Hematopoietic multipotent progenitor cell treated with erythropoietin and hydrocortisone succinate and interleukin-3 and kit ligand, for 8 days (in vitro differentiated cells): ENCODE measurements at regions not wholly inside any gene's neighbourhood (a gene's known extent, or its start where the extent isn't known, plus 50 kb on each side); places are given as distances from the start of the nearest gene placed in this dataset.
"Not testable (repeated sequence)": the region's sequence is repeated elsewhere in the genome, so short reads cannot be mapped to it uniquely, and the experiment has no call there.

ENCODE experiments used
- DNase-seq: peaks from one replicate; pipeline ENCODE4 v3.0.0-alpha.2; 2015

DNA sequence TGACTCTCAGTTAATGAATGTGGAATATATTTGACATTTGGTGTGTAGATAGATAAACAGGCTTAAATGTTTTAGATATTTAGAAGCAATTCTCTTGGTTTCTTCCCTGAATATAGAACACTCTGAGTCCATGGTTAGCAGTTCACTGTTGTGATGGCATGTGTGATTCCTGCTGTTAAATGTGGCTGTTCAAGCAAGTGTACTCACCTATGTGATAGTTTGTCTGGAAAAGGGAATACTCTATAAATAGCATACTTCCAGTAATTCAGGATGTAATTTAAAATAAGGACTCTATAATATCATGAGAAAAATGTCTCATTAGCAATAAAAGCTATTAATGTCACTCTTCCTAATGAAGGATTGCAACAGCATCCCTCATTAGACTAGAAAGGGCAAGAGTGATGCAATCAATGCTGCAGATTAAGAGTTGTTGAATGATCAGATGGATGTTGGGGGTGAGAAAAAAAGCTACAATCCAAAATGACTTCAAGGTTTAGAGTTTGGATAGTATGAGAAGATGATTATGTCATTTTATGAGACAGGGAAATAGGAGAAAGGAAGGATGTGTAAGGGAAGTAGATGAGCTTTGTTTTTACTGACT, 201.8 kb upstream of the WDFY3 start:
- no peak for DNase-seq

GRCh38 chr4:85170241-85170640, 203.8 kb upstream of the WDFY3 start:
- DNase-seq, result no peak

GRCh38 chr4:85175190-85175589, 208.7 kb upstream of the WDFY3 start:
- no peak for DNase-seq

- DNase-seq, result no peak
Observed at GRCh38 chr4:85177092-85177491, 210.6 kb upstream of the WDFY3 start.

- no peak for DNase-seq
Observed at GRCh38 chr4:85177679-85178078, 211.2 kb upstream of the WDFY3 start.

DNA sequence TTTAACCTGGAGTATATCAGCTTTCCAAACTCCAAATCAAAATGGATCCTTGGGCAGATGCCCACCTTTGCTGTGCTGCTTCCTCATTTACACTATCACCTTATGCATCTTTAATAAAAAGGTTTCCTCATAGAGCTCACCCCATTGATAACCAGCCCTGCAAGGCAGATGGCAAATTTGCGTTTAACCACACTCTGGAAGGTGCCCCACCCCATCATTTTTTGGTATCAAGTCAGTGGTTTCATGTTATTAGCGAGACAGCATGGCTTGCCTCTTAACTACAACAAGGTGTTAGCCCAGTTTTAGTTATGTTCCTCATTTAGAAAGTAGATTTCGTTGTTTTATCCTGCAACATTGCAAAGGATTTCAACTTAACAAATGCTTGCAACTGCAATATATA, 214.0 kb upstream of the WDFY3 start:
- no peak for DNase-seq

DNA sequence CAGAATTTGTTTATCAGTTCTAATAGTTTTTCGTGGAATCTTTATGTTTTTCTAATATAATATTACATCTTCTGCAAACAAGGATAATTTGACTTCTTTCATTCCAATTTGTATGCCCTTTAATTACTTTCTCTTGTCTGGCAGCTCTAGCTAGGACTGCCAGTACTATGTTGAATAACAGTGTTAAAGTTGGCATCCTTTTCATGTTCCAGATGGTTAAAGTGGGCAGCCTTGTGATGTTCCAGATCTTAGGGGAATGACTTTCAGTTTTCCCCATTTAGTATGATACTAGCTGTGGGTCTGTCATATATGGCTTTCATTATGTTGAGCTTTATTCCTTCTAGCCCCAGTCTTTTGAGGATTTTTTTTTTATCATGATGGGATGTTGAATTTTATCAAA, 220.6 kb upstream of the WDFY3 start:
- no peak for DNase-seq

DNA sequence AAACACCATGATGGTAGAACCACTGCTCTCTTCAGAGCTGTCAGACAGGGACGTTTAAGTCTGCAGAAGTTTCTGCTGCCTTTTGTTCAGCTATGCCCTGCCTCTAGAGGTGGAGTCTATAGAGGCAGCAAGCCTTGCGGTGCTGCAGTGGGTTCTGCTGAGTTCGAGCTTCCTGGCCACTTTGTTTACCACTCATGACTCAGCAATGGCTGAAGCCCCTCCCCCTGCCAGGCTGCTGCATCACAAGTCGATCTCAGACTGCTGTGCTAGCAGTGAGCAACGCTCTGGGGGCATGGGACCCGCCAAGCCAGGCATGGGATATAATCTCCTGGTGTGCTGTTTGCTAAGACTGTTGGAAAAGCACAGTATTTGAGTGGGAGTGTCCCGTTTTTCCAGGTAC, 229.5 kb upstream of the WDFY3 start:
- not testable (repeated sequence) for DNase-seq

DNA sequence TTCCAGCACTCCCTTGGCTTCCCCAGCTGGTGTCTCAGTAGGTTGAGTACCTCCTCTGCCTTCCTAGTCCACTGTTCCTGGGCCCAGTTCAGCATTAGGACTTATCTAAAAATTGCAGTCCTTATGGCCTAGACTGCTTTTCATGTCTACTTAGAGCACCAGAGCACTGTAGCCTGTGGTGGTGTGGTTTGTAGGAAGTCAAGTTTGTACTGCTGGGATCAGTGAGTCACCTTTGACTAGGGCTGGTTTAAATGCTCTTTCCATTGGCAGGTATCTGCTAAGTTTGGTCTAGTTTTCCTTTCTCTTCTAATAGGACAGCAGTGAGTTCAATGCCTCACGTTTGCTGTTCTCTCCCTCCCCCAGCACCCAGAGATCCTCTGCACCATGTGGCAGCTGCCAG, 233.6 kb upstream of the WDFY3 start:
- DNase-seq, result no peak

DNA sequence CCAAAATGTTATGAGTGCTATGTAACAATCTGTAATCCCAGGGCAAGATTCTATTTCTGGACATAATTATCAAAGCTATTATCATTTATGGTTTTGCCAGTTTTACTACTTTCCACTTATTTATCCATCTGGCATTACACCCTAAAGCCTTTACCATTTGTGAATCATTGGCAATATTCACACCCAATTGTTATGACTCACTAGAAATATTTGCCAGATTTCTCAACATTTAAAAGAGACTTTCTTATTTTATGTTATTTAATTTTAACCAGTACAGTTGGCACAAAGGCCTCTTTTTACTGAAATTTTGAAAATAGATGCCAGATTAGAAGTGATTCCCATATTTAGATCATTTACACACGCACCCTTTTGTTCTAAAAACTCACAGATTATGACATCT, 242.7 kb upstream of the WDFY3 start:
- no peak for DNase-seq

GRCh38 chr4:85210353-85210752, 243.9 kb upstream of the WDFY3 start:
- no peak for DNase-seq

GRCh38 chr4:85216571-85216970, 250.1 kb upstream of the WDFY3 start:
- DNase-seq, result not testable (repeated sequence)

DNA sequence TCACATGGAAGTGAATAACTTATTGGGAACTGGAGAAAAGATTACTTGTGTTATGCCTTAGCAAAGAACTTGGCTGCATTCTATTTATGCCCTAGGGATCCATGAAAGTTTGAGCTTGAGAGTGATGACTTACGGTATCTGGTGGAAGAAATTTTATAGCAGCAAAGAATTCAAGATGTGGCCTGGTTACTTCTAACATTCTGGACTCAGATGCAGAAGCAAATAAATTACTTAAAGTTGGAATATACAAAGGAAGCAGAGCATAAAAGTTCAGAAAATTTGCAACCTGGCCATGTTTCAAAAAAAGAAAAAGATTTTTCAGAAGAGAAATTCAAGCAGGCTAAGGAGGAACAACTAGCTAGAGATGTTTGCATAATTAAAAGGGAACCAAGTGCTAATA, 252.3 kb upstream of the WDFY3 start:
- DNase-seq, result no peak

DNA sequence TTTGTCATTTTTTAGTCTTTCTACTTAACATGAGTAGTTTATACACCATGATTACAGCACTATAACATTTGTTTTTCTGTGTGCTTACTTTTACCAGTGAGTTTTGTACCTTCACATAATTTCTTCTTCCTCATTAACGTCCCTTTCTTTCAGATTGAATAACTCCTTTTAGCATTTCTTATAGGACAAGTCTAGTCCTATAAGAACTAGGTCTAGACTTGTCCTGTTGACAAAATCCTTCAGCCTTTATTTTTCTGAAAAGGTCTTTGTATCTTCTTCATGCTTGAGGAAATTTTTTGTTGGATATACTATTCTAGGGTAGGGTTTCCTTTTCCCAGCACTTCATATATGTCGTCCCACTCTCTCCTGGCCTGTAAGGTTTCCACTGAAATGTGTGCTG, 253.3 kb upstream of the ARHGAP24 start:
- no peak for DNase-seq

GRCh38 chr4:85222561-85222960, 252.4 kb upstream of the ARHGAP24 start:
- DNase-seq, result no peak

GRCh38 chr4:85228264-85228663, 246.7 kb upstream of the ARHGAP24 start:
- no peak for DNase-seq

DNA sequence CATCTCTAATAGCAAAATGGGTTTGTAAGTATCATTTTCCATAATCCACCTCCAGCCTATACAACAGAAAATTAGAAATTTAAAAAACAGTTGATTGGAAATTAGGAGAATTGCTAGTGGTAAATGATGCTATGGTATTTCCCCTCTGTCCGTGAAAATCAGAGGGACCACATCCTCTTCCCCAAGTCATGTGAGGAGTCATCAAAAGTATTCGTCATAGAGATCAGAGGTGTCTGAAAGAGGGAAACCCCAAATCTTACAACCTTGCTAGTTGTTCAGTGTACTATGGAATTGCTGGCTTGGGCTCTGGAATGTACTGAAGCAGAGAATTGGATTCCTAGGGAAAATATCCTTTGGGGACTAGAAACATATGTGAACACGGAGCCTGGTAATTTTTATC, 241.4 kb upstream of the ARHGAP24 start:
- no peak for DNase-seq

DNA sequence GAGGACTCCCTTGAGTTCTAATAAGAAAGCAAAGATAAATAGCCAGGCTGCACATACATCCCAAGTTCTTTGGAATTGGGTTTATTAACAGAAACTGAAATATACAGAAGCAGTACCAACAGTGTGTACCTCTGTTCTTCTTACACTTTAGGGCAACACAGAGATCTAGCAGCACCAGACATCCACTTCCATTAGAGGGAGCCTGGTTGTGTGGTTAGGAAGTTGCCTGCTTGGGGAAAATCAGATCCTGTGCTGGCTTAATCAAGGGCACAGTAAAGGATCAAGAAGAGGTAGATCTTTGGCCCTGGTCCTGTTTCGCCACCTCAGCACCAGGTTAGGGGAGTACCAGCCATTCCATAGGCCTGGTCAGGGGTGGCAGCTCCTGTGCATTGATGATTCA, 231.1 kb upstream of the ARHGAP24 start:
- no peak for DNase-seq

DNA sequence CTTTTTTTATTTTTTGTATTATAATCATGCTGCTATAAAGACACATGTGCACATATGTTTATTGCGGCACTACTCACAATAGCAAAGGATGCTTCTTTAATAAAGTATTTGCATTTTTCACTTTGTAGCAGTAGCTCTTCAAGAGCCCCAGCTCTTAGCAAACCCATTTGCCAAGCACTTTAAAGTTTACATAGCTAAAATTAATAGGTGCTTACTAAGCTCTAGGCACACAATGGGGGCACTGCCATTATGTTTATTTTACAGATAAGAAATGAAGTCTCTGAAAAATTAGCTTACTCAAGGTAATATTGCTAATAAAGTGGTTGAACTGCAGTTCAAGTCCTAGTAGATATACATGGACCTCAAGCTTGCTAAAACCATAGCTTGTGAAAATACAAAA, 230.3 kb upstream of the ARHGAP24 start:
- DNase-seq, result no peak

DNA sequence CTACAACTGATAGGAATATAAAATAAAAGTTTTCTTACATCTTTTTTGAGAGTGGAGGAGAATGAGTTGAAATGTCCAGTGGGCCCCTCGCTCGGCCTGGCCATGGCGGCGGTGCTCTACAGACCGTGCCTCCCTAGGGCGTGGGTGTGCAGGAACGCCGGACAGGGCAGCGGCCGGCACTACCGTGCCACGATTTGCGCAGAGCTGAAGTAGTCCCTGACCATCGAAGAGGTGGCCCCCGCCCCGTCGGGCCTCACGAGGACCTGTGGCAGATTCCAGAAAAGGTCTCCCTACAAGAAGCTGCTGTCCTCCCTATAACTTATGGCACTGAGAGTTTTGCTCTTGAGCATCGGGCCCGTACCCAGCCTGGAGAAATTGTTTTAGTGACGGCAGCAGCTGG, 228.9 kb upstream of the ARHGAP24 start:
- DNase-seq, result no peak

DNA sequence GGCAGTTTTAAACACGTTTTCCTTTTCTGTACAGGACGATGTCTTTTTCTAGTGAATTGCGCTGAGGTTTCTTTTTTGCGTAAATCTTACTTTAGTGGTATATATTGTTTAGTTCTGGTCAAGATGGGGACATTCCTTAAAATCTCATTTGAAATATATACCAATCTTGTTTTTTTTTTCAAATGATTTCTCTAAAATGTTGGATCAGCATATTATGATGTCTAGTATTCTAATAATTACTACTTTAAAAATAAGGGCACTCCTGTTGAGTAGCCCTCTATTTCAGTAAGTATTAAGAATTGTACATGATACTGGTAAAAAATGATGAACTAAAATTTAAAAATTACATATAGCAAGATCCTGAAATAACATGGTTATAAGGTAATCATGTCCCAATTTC, 224.1 kb upstream of the ARHGAP24 start:
- DNase-seq, result no peak

DNA sequence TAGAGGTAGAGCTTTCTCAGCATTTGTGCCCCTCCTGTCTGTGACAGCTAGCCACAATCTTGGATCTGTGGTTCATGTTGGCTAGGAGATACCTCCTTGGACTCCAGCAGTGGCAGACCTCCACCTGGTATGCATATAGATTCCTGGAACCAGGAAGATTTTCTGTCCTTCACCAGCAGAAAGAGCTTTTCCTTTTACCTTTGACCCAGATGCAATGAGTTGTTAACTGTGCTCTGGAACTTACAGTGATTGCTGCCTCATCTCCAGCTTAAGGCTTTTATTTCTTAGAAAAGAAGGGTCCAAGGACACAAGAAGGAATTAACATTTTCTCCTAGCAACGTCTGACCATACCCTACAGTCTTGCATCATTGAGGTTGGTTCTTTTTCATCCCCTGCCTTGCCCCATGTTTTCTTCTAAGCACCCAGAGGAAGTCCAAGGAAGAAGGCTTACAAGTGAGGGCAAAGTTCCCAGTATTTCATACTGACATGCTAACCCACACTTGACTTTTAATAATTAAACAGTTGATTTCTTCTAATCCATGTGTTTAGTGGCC, 217.1 kb upstream of the ARHGAP24 start:
- no peak for DNase-seq

GRCh38 chr4:85260064-85260463, 214.9 kb upstream of the ARHGAP24 start:
- no peak for DNase-seq

- no peak for DNase-seq
Observed at GRCh38 chr4:85265234-85265633, 209.7 kb upstream of the ARHGAP24 start.

GRCh38 chr4:85268188-85268587, 206.8 kb upstream of the ARHGAP24 start:
- no peak for DNase-seq

GRCh38 chr4:85268961-85269360, 206.0 kb upstream of the ARHGAP24 start:
- DNase-seq, result no peak
